DOHH2 (cell line): ENCODE measurements at regions not wholly inside any gene's neighbourhood (a gene's known extent, or its start where the extent isn't known, plus 50 kb on each side); places are given as distances from the start of the nearest gene placed in this dataset.

Source experiments
- CTCF ChIP-seq: fragments of 200-600 bp; sonication (generic); IDR thresholded peaks from one replicate; pipeline ENCODE4 v1.5.1; 2014; ENCODE audit warnings: antibody characterized with exemption, mild to moderate bottlenecking, low read depth, low read length; ENCODE audit not compliant: poor library complexity, severe bottlenecking
- EZH2phosphoT487 ChIP-seq: fragments of 200-600 bp; sonication (generic); IDR thresholded peaks from 2 replicates; pipeline ENCODE4 v1.6.1; 2017; ENCODE audit warnings: borderline replicate concordance, mild to moderate bottlenecking, antibody characterized with exemption, low read length, moderate library complexity, mixed read lengths

- TF ChIP-seq CTCF (no peak), EZH2phosphoT487 (no peak)
Observed at GRCh38 chr1:113278777-113279176, 111.5 kb upstream of the MAGI3 start.
